Natural killer cell (primary cell): ENCODE measurements at regions not wholly inside any gene's neighbourhood (a gene's known extent, or its start where the extent isn't known, plus 50 kb on each side); places are given as distances from the start of the nearest gene placed in this dataset.

ENCODE experiments used
- ATAC-seq, 3 donors: fragments of 150-1000 bp in 2 of 3; fragments of 200-7000 bp in 1 of 3; cut with Tn5 transposase; 1 replicate in 1 of 3; 2 replicates in 2 of 3; pipeline ENCODE4 v1.10.0; 2021; ENCODE audit warnings: mild to moderate bottlenecking in 2 of 3, moderate library complexity in 2 of 3
- DNase-seq, 2 donors: peaks; one replicate each; pipeline versions ENCODE4 v3.0.0 to v3.0.0-alpha.2; 2013 to 2021; ENCODE audit warnings: mixed read lengths in 1 of 2
- H3K27ac ChIP-seq: one replicate; pipeline ENCODE4 v1.5.1; 2013; ENCODE audit warnings: mild to moderate bottlenecking, low read length
- H3K27me3 ChIP-seq: one replicate; pipeline ENCODE4 v1.6.1; 2013; ENCODE audit warnings: low read length; ENCODE audit not compliant: control insufficient read depth, insufficient read depth
- H3K36me3 ChIP-seq: one replicate; pipeline ENCODE4 v1.6.1; 2013; ENCODE audit warnings: low read length; ENCODE audit not compliant: control insufficient read depth, insufficient read depth
- H3K4me1 ChIP-seq: one replicate; pipeline ENCODE4 v1.6.1; 2013; ENCODE audit warnings: low read length; ENCODE audit not compliant: control insufficient read depth, insufficient read depth
- H3K4me3 ChIP-seq: one replicate; pipeline ENCODE4 v1.5.1; 2013; ENCODE audit warnings: low read length
- H3K9me3 ChIP-seq: one replicate; pipeline ENCODE4 v1.6.1; 2013; ENCODE audit warnings: low read length; ENCODE audit not compliant: control insufficient read depth, insufficient read depth
- H3K27ac Mint-ChIP-seq, 2 donors: one replicate each; pipeline ENCODE4 v1.8.0; 2022; ENCODE audit warnings: mild to moderate bottlenecking in 2 of 2, mixed read lengths in 2 of 2, moderate library complexity in 1 of 2
- H3K27me3 Mint-ChIP-seq, 2 donors: one replicate each; pipeline ENCODE4 v1.8.0; 2022; ENCODE audit warnings: low read depth in 2 of 2, mixed read lengths in 2 of 2
- H3K36me3 Mint-ChIP-seq: one replicate; pipeline ENCODE4 v1.8.0; 2022; ENCODE audit warnings: mixed read lengths
- H3K4me1 Mint-ChIP-seq, 2 donors: one replicate each; pipeline ENCODE4 v1.8.0; 2022; ENCODE audit warnings: mixed read lengths in 2 of 2
- H3K4me3 Mint-ChIP-seq: one replicate; pipeline ENCODE4 v1.8.0; 2022; ENCODE audit warnings: mild to moderate bottlenecking, moderate library complexity, mixed read lengths
- H3K9me3 Mint-ChIP-seq, 2 donors: one replicate each; pipeline ENCODE4 v1.8.0; 2022; ENCODE audit warnings: mixed read lengths in 2 of 2
- WGBS: methylation state at CpG from one replicate; pipeline ENCODE4 v1.1.7; 2013; ENCODE audit warnings: missing lambda C conversion rate; ENCODE audit not compliant: insufficient coverage; 5-methylcytosine and 5-hydroxymethylcytosine counted together
- intact Hi-C: fragments of 100-400 bp; cut with micrococcal nuclease; formaldehyde crosslinking; loops from one replicate; pipeline ENCODE4 v1.14.2; 2022
- TF ChIP-seq, protein P1 (sequence below): fragments of 200-600 bp; IDR thresholded peaks from one replicate; pipeline ENCODE4 v1.8.0; 2022; ENCODE audit warnings: antibody characterized with exemption

DNA sequence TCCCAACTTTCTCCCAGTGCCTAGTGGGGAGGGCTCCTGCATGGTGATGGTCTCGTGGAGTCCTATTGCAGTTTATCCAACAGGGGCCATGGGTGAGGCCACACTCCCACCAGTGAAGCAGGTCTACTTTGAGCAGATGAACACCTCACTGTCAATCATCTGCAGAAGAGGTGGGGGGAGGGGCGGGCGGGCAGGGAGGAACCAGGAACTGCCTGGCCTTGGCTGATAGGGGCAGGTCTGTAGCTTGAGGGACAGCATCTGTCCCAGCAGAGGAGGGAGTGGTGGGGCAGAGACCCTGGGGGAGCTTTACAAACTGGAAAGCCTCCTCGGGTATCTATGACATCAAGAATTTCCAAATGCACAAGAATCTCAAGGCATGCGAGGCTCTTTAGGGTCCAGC lies 58.7 kb upstream of the ZNF423 start:
- Histone ChIP-seq H3K27ac (no peak overlapping the region), H3K9me3 (no peaks in the 10 kb centered on the region), H3K27me3 (no peaks in the 10 kb centered on the region), H3K4me3 (no peak overlapping the region), H3K4me1 (peaks cover 7% of the 10 kb centered on the region), H3K36me3 (no peaks in the 10 kb centered on the region)
- intact Hi-C loops, result no loop called here
- no peaks in the 10 kb centered on the region for H3K36me3 Mint-ChIP-seq
- DNase-seq (no peak), ATAC-seq (no peak)
- 60% methylated on average over 5 of the region's 5 CpGs for WGBS
- H3K9me3 Mint-ChIP-seq, result no peaks in the 10 kb centered on the region
- TF ChIP-seq, protein P1, sequence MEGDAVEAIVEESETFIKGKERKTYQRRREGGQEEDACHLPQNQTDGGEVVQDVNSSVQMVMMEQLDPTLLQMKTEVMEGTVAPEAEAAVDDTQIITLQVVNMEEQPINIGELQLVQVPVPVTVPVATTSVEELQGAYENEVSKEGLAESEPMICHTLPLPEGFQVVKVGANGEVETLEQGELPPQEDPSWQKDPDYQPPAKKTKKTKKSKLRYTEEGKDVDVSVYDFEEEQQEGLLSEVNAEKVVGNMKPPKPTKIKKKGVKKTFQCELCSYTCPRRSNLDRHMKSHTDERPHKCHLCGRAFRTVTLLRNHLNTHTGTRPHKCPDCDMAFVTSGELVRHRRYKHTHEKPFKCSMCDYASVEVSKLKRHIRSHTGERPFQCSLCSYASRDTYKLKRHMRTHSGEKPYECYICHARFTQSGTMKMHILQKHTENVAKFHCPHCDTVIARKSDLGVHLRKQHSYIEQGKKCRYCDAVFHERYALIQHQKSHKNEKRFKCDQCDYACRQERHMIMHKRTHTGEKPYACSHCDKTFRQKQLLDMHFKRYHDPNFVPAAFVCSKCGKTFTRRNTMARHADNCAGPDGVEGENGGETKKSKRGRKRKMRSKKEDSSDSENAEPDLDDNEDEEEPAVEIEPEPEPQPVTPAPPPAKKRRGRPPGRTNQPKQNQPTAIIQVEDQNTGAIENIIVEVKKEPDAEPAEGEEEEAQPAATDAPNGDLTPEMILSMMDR, result no peak
- H3K27ac Mint-ChIP-seq, result no peak overlapping the region
- H3K4me1 Mint-ChIP-seq, result peaks cover 15 to 16% of the 10 kb centered on the region in 2 donors
- no peaks in the 10 kb centered on the region for H3K27me3 Mint-ChIP-seq
- no peak overlapping the region for H3K4me3 Mint-ChIP-seq

DNA sequence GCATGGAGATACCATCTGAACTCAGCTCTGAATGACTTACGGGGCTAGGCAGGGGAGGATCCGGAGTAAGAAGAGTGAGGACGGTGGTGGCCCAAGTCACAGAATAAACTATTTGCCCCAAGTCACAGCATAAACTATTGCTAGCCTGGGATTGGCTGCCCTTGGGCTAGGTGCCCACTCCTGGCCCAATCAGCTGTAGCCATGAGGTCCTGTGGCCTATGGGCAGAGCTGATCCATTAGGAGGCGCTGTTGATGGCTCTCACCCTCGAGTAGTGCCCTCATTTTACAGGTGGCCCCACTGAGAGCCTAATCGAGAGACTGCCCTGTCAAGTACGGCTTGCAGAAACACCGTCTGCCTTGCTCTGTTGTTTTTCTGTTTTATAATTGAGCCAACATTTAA lies 62.3 kb upstream of the ZNF423 start:
- TF ChIP-seq, protein P1, result no peak
- WGBS, result 89% methylated on average over 8 of the region's 8 CpGs
- Histone ChIP-seq H3K36me3 (no peaks in the 10 kb centered on the region), H3K9me3 (no peaks in the 10 kb centered on the region), H3K4me1 (no peaks in the 10 kb centered on the region), H3K4me3 (no peak overlapping the region), H3K27ac (no peak overlapping the region), H3K27me3 (no peaks in the 10 kb centered on the region)
- intact Hi-C loops, result no loop called here
- Mint-ChIP-seq H3K4me3 (no peak overlapping the region), H3K9me3 (no peaks in the 10 kb centered on the region), H3K4me1 (peaks cover under 1% of the 10 kb centered on the region in 2 donors), H3K27ac (no peak overlapping the region), H3K36me3 (no peaks in the 10 kb centered on the region), H3K27me3 (no peaks in the 10 kb centered on the region)
- DNase-seq (no peak), ATAC-seq (no peak)

DNA sequence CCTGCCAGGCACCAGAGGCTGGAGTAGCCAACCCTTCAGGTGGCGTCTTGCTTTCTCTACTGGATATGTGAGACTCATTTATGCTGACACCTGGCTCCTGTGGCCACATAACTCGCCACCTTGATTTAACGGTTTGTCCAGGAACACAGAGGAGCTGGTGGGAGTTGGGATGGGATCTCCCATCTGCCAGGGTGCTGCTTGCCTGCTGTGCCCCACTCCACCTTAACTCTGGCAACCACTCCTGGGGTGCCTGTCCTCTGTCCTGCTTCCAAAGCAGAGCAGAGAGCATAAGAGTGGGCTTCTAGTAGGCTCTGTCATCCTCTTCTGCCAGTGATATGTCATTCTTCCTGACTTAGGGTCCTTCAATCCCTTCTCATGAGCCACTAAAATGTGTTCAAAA lies 63.4 kb upstream of the ZNF423 start:
- DNase-seq, result no peak
- TF ChIP-seq, protein P1, result no peak
- Mint-ChIP-seq H3K27ac (no peak overlapping the region), H3K36me3 (no peaks in the 10 kb centered on the region), H3K27me3 (peaks cover 0 to 3% of the 10 kb centered on the region in 2 donors), H3K4me1 (no peaks in the 10 kb centered on the region), H3K9me3 (no peaks in the 10 kb centered on the region), H3K4me3 (no peak overlapping the region)
- H3K9me3 ChIP-seq, result no peaks in the 10 kb centered on the region
- H3K36me3 ChIP-seq, result no peaks in the 10 kb centered on the region
- no peaks in the 10 kb centered on the region for H3K27me3 ChIP-seq
- no peak for ATAC-seq
- intact Hi-C loops, result no loop called here
- no peak overlapping the region for H3K4me3 ChIP-seq
- H3K4me1 ChIP-seq, result no peaks in the 10 kb centered on the region
- WGBS, result 86% methylated on average over 3 of the region's 3 CpGs
- no peak overlapping the region for H3K27ac ChIP-seq

DNA sequence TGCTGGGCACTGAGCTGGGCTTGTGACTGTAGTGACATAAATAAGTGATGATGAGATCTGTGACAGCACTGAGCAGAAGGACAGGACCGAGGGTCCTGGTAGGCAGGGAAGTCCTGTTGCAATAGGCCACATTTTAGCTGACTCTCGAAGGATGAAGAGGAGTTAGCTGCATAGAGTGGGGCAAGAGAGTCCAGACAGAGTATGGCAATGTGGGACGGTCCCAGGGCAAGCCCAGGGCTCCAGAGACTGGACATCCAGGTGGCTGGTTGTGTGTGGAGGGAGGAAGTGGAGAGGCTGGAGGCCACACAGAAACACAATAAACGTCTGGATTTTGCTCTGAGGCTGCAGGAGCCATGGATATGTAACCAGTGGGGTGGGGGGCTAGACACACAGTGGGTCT lies 64.5 kb upstream of the ZNF423 start:
- no peaks in the 10 kb centered on the region for H3K27me3 ChIP-seq
- H3K27ac ChIP-seq, result no peak overlapping the region
- no peak for DNase-seq
- no peaks in the 10 kb centered on the region for H3K4me1 ChIP-seq
- Mint-ChIP-seq H3K27me3 (peaks cover 5 to 9% of the 10 kb centered on the region in 2 donors), H3K4me1 (no peaks in the 10 kb centered on the region), H3K9me3 (no peaks in the 10 kb centered on the region), H3K27ac (no peak overlapping the region), H3K4me3 (no peak overlapping the region), H3K36me3 (no peaks in the 10 kb centered on the region)
- no peaks in the 10 kb centered on the region for H3K9me3 ChIP-seq
- intact Hi-C loops, result no loop called here
- 79% methylated on average over 4 of the region's 4 CpGs for WGBS
- H3K36me3 ChIP-seq, result no peaks in the 10 kb centered on the region
- no peak overlapping the region for H3K4me3 ChIP-seq
- ATAC-seq, result no peak
- TF ChIP-seq, protein P1, result no peak
